ENCODE measurements at regions not wholly inside any gene's neighbourhood (a gene's known extent, or its start where the extent isn't known, plus 50 kb on each side); places are given as distances from the start of the nearest gene placed in this dataset.

- TF ChIP-seq SMC3 (IDR thresholded peaks at IDR 0.05; ENCODE audit: low read depth, low read length) (no peak), YY1 (IDR thresholded peaks at IDR 0.05; ENCODE audit: low read depth) (no peak)
Observed at GRCh38 chr7:22572937-22573336, 72.9 kb upstream of the STEAP1B start.

Measured in SK-N-SH (cell line).